Activated CD4-positive, alpha-beta T cell treated with anti-CD3 and anti-CD28 coated beads, Interleukin-2, Interleukin-6, amounts not matched to agents 100 ng/mL and 50 ng/mL, durations not matched to agents 16 hours and 8 hours (primary cell): ENCODE measurements at regions not wholly inside any gene's neighbourhood (a gene's known extent, or its start where the extent isn't known, plus 50 kb on each side); places are given as distances from the start of the nearest gene placed in this dataset.
A peak's percentile ranks its signal among the peaks of the same experiment; 100 is the strongest.
"Not testable (repeated sequence)": the region's sequence is repeated elsewhere in the genome, so short reads cannot be mapped to it uniquely, and the experiment has no call there.

Source experiments
- DNase-seq: peaks from one replicate; pipeline ENCODE4 v3.0.0-alpha.2; 2020

GRCh38 chr12:67539329-67539728 is 109.2 kb upstream of the DYRK2 start:
- DNase-seq = no peak

GRCh38 chr12:67539946-67540345 is 108.6 kb upstream of the DYRK2 start:
- DNase-seq = no peak

GRCh38 chr12:67540920-67541624 is 107.5 kb upstream of the DYRK2 start:
- DNase-seq = no peak

GRCh38 chr12:67541625-67541991 is 106.9 kb upstream of the DYRK2 start:
- DNase-seq = no peak

GRCh38 chr12:67543021-67543770 is 105.3 kb upstream of the DYRK2 start:
- DNase-seq = no peak

- no peak for DNase-seq
Measured at GRCh38 chr12:67545298-67545697, 103.2 kb upstream of the DYRK2 start.

GRCh38 chr12:67546746-67547145 is 101.8 kb upstream of the DYRK2 start:
- no peak for DNase-seq

- not testable (repeated sequence) for DNase-seq
Measured at GRCh38 chr12:67555075-67555717, 93.3 kb upstream of the DYRK2 start.

GRCh38 chr12:67558775-67559174 is 89.8 kb upstream of the DYRK2 start:
- DNase-seq = no peak

GRCh38 chr12:67559751-67560150 is 88.8 kb upstream of the DYRK2 start:
- DNase-seq = no peak

- no peak for DNase-seq
Measured at GRCh38 chr12:67562513-67563287, 85.8 kb upstream of the DYRK2 start.

- no peak for DNase-seq
Measured at GRCh38 chr12:67568055-67568454, 80.5 kb upstream of the DYRK2 start.

- DNase-seq = no peak
Measured at GRCh38 chr12:67572492-67572891, 76.1 kb upstream of the DYRK2 start.

- DNase-seq = no peak
Measured at GRCh38 chr12:67573566-67573965, 75.0 kb upstream of the DYRK2 start.

GRCh38 chr12:67578976-67579661 is 69.4 kb upstream of the DYRK2 start:
- DNase-seq = peak; percentile 26

GRCh38 chr12:67579662-67580003 is 68.9 kb upstream of the DYRK2 start:
- no peak for DNase-seq

GRCh38 chr12:67582238-67582834 is 66.2 kb upstream of the DYRK2 start:
- DNase-seq = no peak

- DNase-seq = no peak
Measured at GRCh38 chr12:67582844-67583243, 65.7 kb upstream of the DYRK2 start.

GRCh38 chr12:67586951-67587350 is 61.6 kb upstream of the DYRK2 start:
- DNase-seq = no peak

GRCh38 chr12:67589078-67589477 is 59.5 kb upstream of the DYRK2 start:
- DNase-seq = no peak

GRCh38 chr12:67590149-67590790 is 58.3 kb upstream of the DYRK2 start:
- DNase-seq = no peak
